Panc1 (cell line): ENCODE measurements at regions not wholly inside any gene's neighbourhood (a gene's known extent, or its start where the extent isn't known, plus 50 kb on each side); places are given as distances from the start of the nearest gene placed in this dataset.

Experiments
- ATAC-seq: fragments of 200-7000 bp; cut with Tn5 transposase; 2 replicates; pipeline ENCODE4 v1.9.1; 2020; ENCODE audit warnings: mild to moderate bottlenecking, moderate library complexity
- BruUV-seq: library from RNA; stranded (reverse); fragments of 400-500 nt; replicated peaks from 2 replicates; lab custom pipeline; 2021; lab: Mats Ljungman, UMichigan
- CTCF ChIA-PET: fragments of 300-600 bp; sonication (Branson Sonifier 250); formaldehyde crosslinking; loops from one replicate; lab custom pipeline; 2022; ENCODE audit warnings: antibody characterized with exemption; lab: Charles Lee
- POLR2A ChIA-PET: fragments of 300-600 bp; sonication (Branson Sonifier 250); formaldehyde crosslinking; loops from one replicate; lab custom pipeline; 2022; ENCODE audit warnings: antibody characterized with exemption; lab: Charles Lee
- DNase-seq: peaks from one replicate; pipeline ENCODE4 v3.0.0-alpha.2; 2010; ENCODE audit warnings: low read depth, low spot score
- H3K27ac ChIP-seq: 2 replicates; pipeline ENCODE4 v1.5.1; 2011; ENCODE audit warnings: mild to moderate bottlenecking, low read length, inconsistent platforms
- H3K27me3 ChIP-seq: fragments of 200-500 bp; sonication (Bioruptor generic); 2 replicates; pipeline ENCODE4 v1.6.0; 2014; ENCODE audit warnings: low read length, inconsistent platforms; ENCODE audit not compliant: control insufficient read depth, insufficient read depth
- H3K36me3 ChIP-seq: fragments of 200-500 bp; sonication (Bioruptor generic); 2 replicates; pipeline ENCODE4 v1.5.1; 2014; ENCODE audit warnings: inconsistent platforms, mild to moderate bottlenecking, low read length, moderate library complexity; ENCODE audit not compliant: control insufficient read depth, insufficient read depth
- H3K4me1 ChIP-seq: 2 replicates; pipeline ENCODE4 v1.5.1; 2011; ENCODE audit warnings: inconsistent platforms, mild to moderate bottlenecking, low read length, moderate library complexity; ENCODE audit not compliant: control insufficient read depth, insufficient read depth
- H3K4me3 ChIP-seq, 2 experiments: 2 replicates each; pipeline ENCODE4 v1.5.1; 2011 to 2012; ENCODE audit warnings: low read depth in 2 of 2, low read length in 2 of 2, mild to moderate bottlenecking in 2 of 2, inconsistent platforms in 1 of 2, moderate library complexity in 1 of 2
- H3K9me3 ChIP-seq: fragments of 200-500 bp; sonication (Bioruptor generic); 2 replicates; pipeline ENCODE4 v1.5.1; 2014; ENCODE audit warnings: low read depth, mild to moderate bottlenecking, inconsistent platforms, low read length, moderate library complexity; ENCODE audit not compliant: control insufficient read depth, insufficient read depth
- CTCF ChIP-seq: fragments of 450-650 bp; IDR thresholded peaks from 2 replicates; pipeline ENCODE4 v1.5.1; 2017; ENCODE audit warnings: mild to moderate bottlenecking
- POLR2AphosphoS5 ChIP-seq: IDR thresholded peaks from 2 replicates; pipeline ENCODE4 v1.6.1; 2012; ENCODE audit warnings: mild to moderate bottlenecking, low read depth, low read length, moderate library complexity
- REST ChIP-seq, 2 experiments: IDR thresholded peaks; 2 replicates each; pipeline ENCODE4 v1.6.1; 2011 to 2012; ENCODE audit warnings: low read depth in 2 of 2, control low read depth in 1 of 2, low read length in 1 of 2, mild to moderate bottlenecking in 1 of 2, moderate library complexity in 1 of 2; ENCODE audit not compliant: insufficient read depth in 1 of 2
- SIN3A ChIP-seq: IDR thresholded peaks from 2 replicates; pipeline ENCODE4 v1.6.1; 2012; ENCODE audit warnings: low read depth, mild to moderate bottlenecking, low read length, moderate library complexity, borderline replicate concordance; ENCODE audit not compliant: insufficient read depth
- TCF7L2 ChIP-seq: IDR thresholded peaks from 2 replicates; pipeline ENCODE4 v1.6.1; 2011; ENCODE audit warnings: mild to moderate bottlenecking, low read depth, low read length, inconsistent platforms
- in situ Hi-C: cut with HindIII; loops from 2 replicates; pipeline ENCODE4 v1.10.0; 2016; ENCODE audit warnings: low sequenced_read_pairs, low pct_unique_long_range_greater_than_20kb
- intact Hi-C: fragments of 100-400 bp; cut with micrococcal nuclease; formaldehyde crosslinking; loops from one replicate; pipeline ENCODE4 v1.10.0; 2022; ENCODE audit not compliant: unreplicated experiment

- Histone ChIP-seq H3K36me3 (no peaks in the 10 kb centered on the region), H3K9me3 (no peaks in the 10 kb centered on the region), H3K4me3 (no peak overlapping the region), H3K27ac (no peak overlapping the region), H3K27me3 (no peaks in the 10 kb centered on the region), H3K4me1 (no peaks in the 10 kb centered on the region)
- in situ Hi-C loops: no loop called here
- TF ChIP-seq CTCF (no peak), TCF7L2 (no peak), SIN3A (no peak), REST (IDR thresholded peaks at IDR 0.05; ENCODE audit: insufficient read depth in 1 of 2, low read depth in 2 of 2, low read length in 1 of 2) (no peak), POLR2AphosphoS5 (no peak)
- CTCF ChIA-PET: no interaction called here
- intact Hi-C loops: no loop called here
- POLR2A ChIA-PET: no interaction called here
- no peak for DNase-seq
- ATAC-seq: no peak
- BruUV-seq: no TSS peak
Measured at GRCh38 chr14:45976001-45976400, 675.6 kb downstream of the RPL10L start.

- H3K36me3 ChIP-seq: no peaks in the 10 kb centered on the region
- ATAC-seq (no peak), DNase-seq (no peak)
- H3K27me3 ChIP-seq: no peaks in the 10 kb centered on the region
- ChIA-PET POLR2A (no interaction called here), CTCF (no interaction called here)
- no peak overlapping the region for H3K4me3 ChIP-seq
- H3K27ac ChIP-seq: no peak overlapping the region
- no TSS peak for BruUV-seq
- in situ Hi-C loops: no loop called here
- H3K4me1 ChIP-seq: no peaks in the 10 kb centered on the region
- no peaks in the 10 kb centered on the region; the same call in 1 of the 2 replicates for H3K9me3 ChIP-seq
- intact Hi-C loops: no loop called here
- TF ChIP-seq REST (IDR thresholded peaks at IDR 0.05; ENCODE audit: insufficient read depth in 1 of 2, low read depth in 2 of 2, low read length in 1 of 2) (no peak), SIN3A (no peak), POLR2AphosphoS5 (no peak), CTCF (no peak), TCF7L2 (no peak)
Measured at GRCh38 chr14:45972416-45972815, 679.2 kb downstream of the RPL10L start.
